Pancreas (tissue), 10 donors: ENCODE measurements at regions not wholly inside any gene's neighbourhood (a gene's known extent, or its start where the extent isn't known, plus 50 kb on each side); places are given as distances from the start of the nearest gene placed in this dataset.

Experiments used
- ATAC-seq, 4 donors: fragments of 200-7000 bp; cut with Tn5 transposase; one replicate each; pipeline versions ENCODE4 v1.8.0 to v1.9.1; 2020; ENCODE audit warnings: mild to moderate bottlenecking in 4 of 4, moderate library complexity in 4 of 4
- DNase-seq, 6 donors: peaks; one replicate each; pipeline ENCODE4 v3.0.0-alpha.2; 2020
- FAIRE-seq: peaks from 2 replicates; lab custom pipeline; 2012; peaks lifted over from hg19 to GRCh38; lab: Jason Lieb, UNC
- H3K27ac ChIP-seq, 4 donors: fragments of 200-600 bp; sonication (generic); 1 replicate in 3 of 4; 2 replicates in 1 of 4; pipeline versions ENCODE4 v1.5.0 to v1.8.0; 2020
- H3K27me3 ChIP-seq, 4 donors: fragments of 200-600 bp; one replicate each; pipeline ENCODE4 v1.8.0; 2021
- H3K36me3 ChIP-seq, 3 donors: fragments of 200-600 bp; sonication (generic) in 1 of 3; one replicate each; pipeline versions ENCODE4 v1.5.0 to v1.8.0; 2020 to 2021
- H3K4me1 ChIP-seq, 3 donors: fragments of 200-600 bp; one replicate each; pipeline ENCODE4 v1.8.0; 2021
- H3K4me3 ChIP-seq, 4 donors: fragments of 200-600 bp; sonication (generic) in 2 of 4; one replicate each; pipeline versions ENCODE4 v1.5.0 to v1.8.0; 2020 to 2021
- H3K9me3 ChIP-seq, 4 donors: fragments of 200-600 bp; one replicate each; pipeline ENCODE4 v1.8.0; 2021
- WGBS, 2 donors: extraction: QIAGEN DNeasy Blood & Tissue Kit; methylation state at CpG; one replicate each; pipeline ENCODE4 v1.1.7; 2013; 5-methylcytosine and 5-hydroxymethylcytosine counted together
- intact Hi-C, 3 donors: fragments of 100-400 bp; cut with DNase I; formaldehyde crosslinking; loops; one replicate each; pipeline versions ENCODE4 v1.11.1 to v1.14.2; 2022
- TF ChIP-seq, protein P1 (sequence below), 4 donors: fragments of 200-600 bp; sonication (generic) in 3 of 4; IDR thresholded peaks; one replicate each; pipeline versions ENCODE4 v1.5.0 to v1.8.0; 2021; ENCODE audit warnings: antibody characterized with exemption in 4 of 4
- donor health status: healthy with polysubstance abuse.
- donor health status: DM: no; HTN: no; CAD: no; lungs with moderate emphysema.
- donor health status: DM: no; HTN: no; CAD: no.
- donor health status: control.
- donor health status: control.
- donor health status: Bipolar disorder and iron deficiency.
- donor health status: DM: yes; HTN: yes; CAD: no.
- donor health status: DM: no; HTN: no; CAD: no.
- donor health status: DM: no; HTN: no; CAD: no.
- donor health status: DM: yes; HTN: yes; CAD: no.

- intact Hi-C loops, result no loop called here
- FAIRE-seq (no peak), DNase-seq (no peak), ATAC-seq (peak; percentile 68 to 80 (median 75))
- Histone ChIP-seq H3K36me3 (no peaks in the 10 kb centered on the region), H3K9me3 (no peaks in the 10 kb centered on the region), H3K27me3 (no peaks in the 10 kb centered on the region), H3K27ac (peak overlapping the region in 1 of 4 donors; percentile 19), H3K4me3 (no peak overlapping the region), H3K4me1 (peaks cover 0 to 4% (median 0%) of the 10 kb centered on the region in 3 donors)
- TF ChIP-seq, protein P1, sequence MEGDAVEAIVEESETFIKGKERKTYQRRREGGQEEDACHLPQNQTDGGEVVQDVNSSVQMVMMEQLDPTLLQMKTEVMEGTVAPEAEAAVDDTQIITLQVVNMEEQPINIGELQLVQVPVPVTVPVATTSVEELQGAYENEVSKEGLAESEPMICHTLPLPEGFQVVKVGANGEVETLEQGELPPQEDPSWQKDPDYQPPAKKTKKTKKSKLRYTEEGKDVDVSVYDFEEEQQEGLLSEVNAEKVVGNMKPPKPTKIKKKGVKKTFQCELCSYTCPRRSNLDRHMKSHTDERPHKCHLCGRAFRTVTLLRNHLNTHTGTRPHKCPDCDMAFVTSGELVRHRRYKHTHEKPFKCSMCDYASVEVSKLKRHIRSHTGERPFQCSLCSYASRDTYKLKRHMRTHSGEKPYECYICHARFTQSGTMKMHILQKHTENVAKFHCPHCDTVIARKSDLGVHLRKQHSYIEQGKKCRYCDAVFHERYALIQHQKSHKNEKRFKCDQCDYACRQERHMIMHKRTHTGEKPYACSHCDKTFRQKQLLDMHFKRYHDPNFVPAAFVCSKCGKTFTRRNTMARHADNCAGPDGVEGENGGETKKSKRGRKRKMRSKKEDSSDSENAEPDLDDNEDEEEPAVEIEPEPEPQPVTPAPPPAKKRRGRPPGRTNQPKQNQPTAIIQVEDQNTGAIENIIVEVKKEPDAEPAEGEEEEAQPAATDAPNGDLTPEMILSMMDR (IDR thresholded peaks at IDR 0.05), result no peak
- WGBS, 2 donors, result 19 to 22% methylated on average over 7 of the region's 7 CpGs
Observed at GRCh38 chr6:1239805-1240204, 72.1 kb upstream of the FOXQ1 start.

- Histone ChIP-seq H3K9me3 (no peaks in the 10 kb centered on the region), H3K36me3 (no peaks in the 10 kb centered on the region), H3K4me3 (no peak overlapping the region), H3K4me1 (peaks cover 0 to 4% (median 0%) of the 10 kb centered on the region in 3 donors), H3K27me3 (no peaks in the 10 kb centered on the region), H3K27ac (no peak overlapping the region)
- FAIRE-seq, result no peak
- ATAC-seq, result no peak
- peak in 1 of 6 donors; percentile 38 for DNase-seq
- WGBS, 2 donors, result 82 to 89% methylated on average over 8 of the region's 8 CpGs
- intact Hi-C loops, result no loop called here
- TF ChIP-seq, protein P1 (IDR thresholded peaks at IDR 0.05), result no peak
Observed at GRCh38 chr6:1238040-1238439, 73.9 kb upstream of the FOXQ1 start.

DNA sequence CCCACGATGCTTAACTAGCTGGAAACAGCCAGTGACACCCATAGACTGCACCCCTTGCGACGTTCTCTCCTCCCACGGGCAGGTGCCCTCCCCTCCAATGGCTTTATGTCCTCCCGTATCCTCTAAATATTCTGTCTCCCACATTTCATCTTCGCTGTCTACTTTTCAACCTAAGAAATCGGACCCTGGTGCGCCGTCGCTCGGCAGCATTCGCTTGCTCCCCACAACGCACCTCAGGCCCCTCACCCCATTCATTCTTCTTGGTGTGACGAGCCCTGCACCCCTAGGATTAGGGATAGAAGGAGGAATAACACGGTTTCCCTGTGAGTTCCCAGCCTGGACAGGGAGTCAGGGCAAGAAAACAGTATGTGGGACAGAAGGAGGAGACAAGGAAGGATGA lies 74.3 kb upstream of the FOXQ1 start:
- 84 to 90% methylated on average over 15 of the region's 15 CpGs for WGBS, 2 donors
- DNase-seq, result no peak

GRCh38 chr6:1235825-1236224 lies 76.1 kb upstream of the FOXQ1 start:
- Histone ChIP-seq H3K27me3 (no peaks in the 10 kb centered on the region), H3K9me3 (no peaks in the 10 kb centered on the region), H3K36me3 (no peaks in the 10 kb centered on the region), H3K4me3 (no peak overlapping the region), H3K27ac (no peak overlapping the region), H3K4me1 (peaks cover 0 to 4% (median 0%) of the 10 kb centered on the region in 3 donors)
- 80 to 83% methylated on average over 6 of the region's 6 CpGs for WGBS, 2 donors
- intact Hi-C loops, result no loop called here
- FAIRE-seq (no peak), DNase-seq (no peak), ATAC-seq (no peak)
- TF ChIP-seq, protein P1 (IDR thresholded peaks at IDR 0.05), result no peak

More for the DNA sequence above, 74.3 kb upstream of the FOXQ1 start:
- H3K27ac ChIP-seq, result no peak overlapping the region
- peaks cover 0 to 4% (median 0%) of the 10 kb centered on the region in 3 donors for H3K4me1 ChIP-seq
- H3K36me3 ChIP-seq, result no peaks in the 10 kb centered on the region
- FAIRE-seq (no peak), ATAC-seq (no peak)
- no peaks in the 10 kb centered on the region for H3K27me3 ChIP-seq
- no peaks in the 10 kb centered on the region for H3K9me3 ChIP-seq
- intact Hi-C loops, result no loop called here
- TF ChIP-seq, protein P1 (IDR thresholded peaks at IDR 0.05), result no peak
- H3K4me3 ChIP-seq, result no peak overlapping the region

- intact Hi-C loops, result no loop called here
- no peak for DNase-seq
- Histone ChIP-seq H3K9me3 (no peaks in the 10 kb centered on the region), H3K4me3 (no peak overlapping the region), H3K27me3 (no peaks in the 10 kb centered on the region), H3K4me1 (no peaks in the 10 kb centered on the region), H3K27ac (no peak overlapping the region), H3K36me3 (no peaks in the 10 kb centered on the region)
- ATAC-seq, result no peak
- 69 to 84% methylated on average over 11 of the region's 11 CpGs for WGBS, 2 donors
- TF ChIP-seq, protein P1 (IDR thresholded peaks at IDR 0.05), result no peak
- FAIRE-seq, result no peak
Observed at GRCh38 chr6:1233924-1234323, 78.0 kb upstream of the FOXQ1 start.
